ENCODE measurements at regions not wholly inside any gene's neighbourhood (a gene's known extent, or its start where the extent isn't known, plus 50 kb on each side); places are given as distances from the start of the nearest gene placed in this dataset.
"Not testable (repeated sequence)": the region's sequence is repeated elsewhere in the genome, so short reads cannot be mapped to it uniquely, and the experiment has no call there.

DNA sequence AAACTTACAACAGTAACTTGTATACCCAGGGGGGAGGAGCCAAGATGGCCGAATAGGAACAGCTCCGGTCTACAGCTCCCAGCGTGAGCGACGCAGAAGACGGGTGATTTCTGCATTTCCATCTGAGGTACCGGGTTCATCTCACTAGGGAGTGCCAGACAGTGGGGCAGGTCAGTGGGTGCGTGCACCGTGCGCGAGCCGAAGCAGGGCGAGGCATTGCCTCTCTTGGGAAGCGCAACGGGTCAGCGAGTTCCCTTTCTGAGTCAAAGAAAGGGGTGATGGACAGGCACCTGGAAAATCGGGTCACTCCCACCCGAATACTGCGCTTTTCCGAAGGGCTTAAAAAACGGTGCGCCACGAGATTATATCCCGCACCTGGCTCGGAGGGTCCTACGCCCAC is 278.8 kb downstream of the FAM47B start:
- not testable (repeated sequence) for DNase-seq

DNA sequence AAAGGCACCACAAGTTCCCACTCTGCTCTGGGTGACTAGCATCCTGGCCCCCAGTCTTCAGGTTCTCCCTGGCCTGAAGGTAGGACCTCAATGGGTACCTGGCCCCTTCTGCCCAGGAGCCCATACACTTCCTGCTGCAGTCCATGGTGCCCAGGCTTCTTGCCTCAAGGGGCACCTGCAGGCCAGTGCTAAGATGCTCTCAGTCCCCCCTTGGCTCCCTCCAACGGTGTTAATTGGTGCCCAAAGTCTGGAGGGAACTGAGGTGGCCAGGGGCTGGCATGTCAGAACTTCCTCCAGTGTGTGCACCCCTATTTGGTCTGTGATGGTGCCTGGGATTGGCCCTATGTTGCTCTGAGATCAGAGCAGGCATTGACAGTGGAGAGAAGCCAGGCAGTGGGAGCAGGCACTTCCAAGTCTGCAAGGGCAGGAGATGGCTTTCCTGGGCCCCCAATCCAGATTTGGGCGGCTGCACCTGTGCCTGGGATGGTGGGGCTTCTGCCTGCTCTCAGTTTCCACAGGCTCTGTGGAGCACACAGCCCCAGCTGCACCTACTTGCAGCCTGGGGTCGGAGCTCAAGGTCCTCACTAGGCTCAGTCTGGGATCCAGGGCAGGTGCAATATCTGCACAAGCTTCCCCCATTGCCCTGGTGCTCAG is 301.6 kb downstream of the FAM47B start:
- no peak for DNase-seq

DNA sequence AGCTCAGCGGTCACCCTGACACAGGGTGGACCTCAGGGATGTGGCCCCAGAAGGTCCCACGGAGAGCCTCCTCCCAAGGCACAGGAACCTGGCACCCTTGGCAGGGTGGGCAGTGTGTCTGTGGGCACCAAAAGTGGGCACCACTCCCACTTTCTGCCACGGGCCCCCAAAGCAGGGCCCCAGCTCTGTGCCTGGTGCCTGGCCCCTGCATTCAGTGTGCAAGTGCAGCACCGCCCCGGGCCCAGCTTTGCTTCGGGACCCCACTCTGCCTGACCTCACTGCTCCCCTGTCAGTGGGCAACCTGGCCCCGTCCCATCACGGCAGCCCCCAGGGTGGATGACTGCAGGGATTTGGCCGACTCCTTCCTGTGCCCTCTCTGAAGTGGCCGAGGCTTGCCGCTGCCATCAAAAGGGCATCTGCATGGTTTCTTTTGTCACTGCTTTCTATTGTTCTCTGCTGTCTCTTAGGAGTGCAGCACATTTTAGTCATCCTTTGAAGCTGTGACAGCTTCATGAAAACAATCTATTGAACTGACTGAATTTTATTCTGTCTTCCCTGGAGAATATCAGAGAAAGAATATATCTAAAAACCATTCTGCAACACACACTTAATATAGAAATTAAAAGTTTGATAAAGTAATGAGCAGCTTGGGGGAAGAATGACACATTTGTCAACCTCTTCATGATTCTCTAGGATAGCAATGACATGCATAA is 302.4 kb downstream of the FAM47B start:
- DNase-seq = no peak

DNA sequence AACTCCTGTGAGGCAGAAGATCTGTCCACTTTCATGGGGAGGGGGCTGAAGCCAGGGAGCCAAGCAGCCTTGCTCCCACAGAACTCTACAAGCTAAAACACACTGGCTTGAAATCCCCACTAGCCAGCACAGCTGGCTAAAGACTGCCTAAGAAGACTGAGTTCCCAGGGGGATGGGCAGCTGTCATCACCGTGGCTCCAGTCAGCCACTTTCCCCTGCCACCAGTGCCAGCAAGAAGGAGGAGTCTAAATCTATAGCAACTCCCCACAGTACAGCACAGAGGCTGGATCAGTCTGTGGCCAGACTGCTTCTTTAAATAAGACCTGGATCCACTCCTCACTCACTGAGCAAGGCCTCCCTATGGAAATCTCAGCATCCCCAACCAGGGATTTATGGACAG is 308.6 kb downstream of the FAM47B start:
- DNase-seq = no peak

DNA sequence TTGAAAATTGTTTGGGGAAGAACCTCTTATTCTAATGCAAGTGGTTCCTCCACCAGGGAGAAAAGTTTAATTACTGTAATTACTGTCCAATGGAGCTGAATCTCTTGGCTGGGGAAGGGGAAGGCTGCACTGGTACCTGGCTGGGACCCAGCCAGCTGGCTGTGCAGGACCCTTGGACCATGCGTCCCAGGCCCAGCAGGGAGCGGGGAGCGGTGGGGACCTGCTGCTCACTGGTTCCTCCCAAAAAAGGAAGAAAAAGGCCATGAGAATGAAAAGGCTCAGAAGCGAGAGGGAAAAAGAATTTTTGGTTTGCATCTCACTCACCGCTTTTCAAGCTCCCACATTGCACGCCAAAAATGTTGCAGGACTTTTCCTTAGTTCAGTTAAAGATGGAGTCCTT is 333.5 kb downstream of the FAM47B start:
- DNase-seq = no peak

DNA sequence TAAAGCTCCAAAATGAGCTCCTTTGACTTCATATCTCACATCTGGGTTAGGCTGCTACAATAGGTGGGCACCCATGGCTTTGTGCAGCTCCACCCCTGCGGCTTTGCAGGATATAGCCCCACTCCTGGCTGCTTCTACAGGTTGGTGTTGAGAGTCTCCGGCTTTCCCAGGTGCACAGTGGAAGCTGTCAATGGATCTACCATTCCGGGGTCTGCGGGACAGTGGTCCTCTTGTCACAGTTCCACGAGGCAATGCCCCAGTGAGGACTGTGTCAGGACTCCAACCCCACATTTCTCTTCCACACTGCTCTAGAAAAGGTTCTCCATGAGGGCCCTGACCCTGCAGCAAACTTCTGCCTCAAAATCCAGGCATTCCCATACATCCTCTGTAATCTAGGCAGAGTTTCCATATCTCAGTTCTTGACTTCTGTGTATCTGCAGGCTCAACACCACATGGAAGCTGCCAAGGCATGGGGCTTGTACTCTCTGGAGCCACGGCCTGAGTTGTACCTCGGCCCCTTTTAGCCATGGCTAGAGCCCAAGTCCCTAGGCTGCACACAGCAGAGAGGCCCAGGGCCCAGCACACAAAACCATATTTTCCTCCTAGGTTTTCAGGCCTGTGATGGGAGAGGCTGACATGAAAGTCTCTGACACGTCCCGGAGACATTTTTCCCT is 342.8 kb downstream of the FAM47B start:
- no peak for DNase-seq

DNA sequence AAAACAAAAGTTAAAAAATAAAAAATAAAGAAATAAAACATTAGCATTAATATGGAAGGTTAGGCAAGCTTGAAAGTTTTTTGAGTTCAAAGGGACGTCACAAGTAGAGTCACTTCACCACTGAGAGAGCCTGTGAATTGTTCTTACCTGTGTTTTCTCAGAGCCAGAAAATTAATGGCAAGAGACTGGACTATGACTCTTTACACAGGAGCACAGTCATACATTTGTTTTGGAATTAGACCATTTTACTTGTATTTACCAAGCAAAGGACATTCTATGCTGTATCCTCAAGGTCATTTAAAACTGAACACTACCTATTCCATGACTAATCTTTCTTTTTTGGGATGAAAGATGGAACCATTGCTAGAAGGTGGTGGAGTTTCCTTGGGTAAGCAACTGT is 346.1 kb downstream of the FAM47B start:
- DNase-seq = no peak

DNA sequence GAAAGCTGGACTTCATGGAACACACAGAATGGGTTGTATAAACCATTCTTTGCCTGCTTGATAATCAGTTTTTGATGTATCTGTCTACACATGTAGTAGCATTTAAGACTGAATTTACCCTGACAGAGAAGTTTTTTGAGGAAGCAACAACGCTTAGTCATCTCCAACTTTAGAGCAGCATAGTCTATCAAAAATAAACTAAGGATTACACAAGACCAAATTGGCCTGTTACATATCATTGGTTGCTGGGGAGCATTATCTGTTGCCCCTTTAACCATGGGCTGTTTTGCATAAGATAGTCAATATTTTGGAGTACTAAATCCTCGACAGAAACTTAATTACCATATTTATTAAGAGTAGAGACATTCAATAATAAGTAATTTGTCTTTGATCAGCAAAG is 347.4 kb downstream of the FAM47B start:
- DNase-seq = no peak

DNA sequence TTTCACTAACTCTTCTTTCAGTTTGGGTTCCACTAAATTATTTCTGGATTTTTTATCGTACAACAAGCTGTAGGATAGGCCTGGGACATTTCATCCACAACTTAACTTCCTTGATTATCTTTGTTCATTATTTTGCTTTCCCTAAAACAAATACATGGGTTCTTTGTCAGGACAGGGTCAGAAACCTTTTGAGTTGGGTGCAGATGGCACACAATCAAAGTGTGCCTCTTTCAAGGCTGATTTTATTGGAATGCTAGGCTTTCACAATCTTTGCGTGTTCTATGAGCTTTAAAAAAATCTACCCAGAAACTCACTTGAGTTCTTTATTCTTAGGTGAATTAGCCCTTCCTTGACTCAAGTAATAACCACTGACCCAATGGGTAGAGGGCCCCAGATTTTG is 348.4 kb downstream of the FAM47B start:
- no peak for DNase-seq

DNA sequence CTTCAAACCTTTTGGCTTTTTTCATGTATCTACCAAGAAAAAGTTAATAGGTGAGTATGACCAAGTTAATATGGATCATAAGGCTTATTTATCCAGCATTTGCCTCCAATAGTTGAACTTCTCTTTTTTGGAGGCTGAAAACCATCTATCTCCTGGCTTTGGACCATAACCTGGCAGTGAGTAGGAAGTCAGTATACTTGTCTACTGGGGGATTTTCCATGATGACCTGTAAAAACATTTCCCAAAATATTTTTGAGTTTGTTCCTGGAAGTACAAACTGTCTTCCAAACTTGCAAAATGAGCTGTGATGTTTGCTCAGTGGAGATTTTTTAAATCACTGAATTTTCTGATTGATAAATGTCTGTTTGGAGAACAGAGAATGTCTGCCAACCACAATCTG is 349.9 kb downstream of the FAM47B start:
- DNase-seq = no peak

DNA sequence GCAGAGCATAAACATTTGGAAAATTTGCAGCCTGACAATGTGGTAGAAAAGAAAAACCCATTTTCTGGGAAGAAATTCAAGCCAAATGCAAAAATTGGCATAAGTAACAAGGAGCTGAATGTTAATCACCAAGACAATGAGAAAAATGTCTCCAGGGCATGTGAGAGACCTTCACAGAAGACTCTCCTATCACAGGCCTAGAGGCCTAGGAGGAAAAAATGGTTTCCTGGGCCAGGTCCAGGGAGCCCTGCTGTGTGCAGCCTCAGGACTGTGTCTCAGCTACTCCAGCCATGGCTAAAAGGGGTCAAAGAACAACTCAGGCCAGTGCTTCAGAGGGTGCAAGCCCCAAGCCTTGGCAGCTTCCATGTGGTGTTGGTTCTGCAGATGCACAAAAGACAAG is 362.4 kb downstream of the FAM47B start:
- not testable (repeated sequence) for DNase-seq

DNA sequence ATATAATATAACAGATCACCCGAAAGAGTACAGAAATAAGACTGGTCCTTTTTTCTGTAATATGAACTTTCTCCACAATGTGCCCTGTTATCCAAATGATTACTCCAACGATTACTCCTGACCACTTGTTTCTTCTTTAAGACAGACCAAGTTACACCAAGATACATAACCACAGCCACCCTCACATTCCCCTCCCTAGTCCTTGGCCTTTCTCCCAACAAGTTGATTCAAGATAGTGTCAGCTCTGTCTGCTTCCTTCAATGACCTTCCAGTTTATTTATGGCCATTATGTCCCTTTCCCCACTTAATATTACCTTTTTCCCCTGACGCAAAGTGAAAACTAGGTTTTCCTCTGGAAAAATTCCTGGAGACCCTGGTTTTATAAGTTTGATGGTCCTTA is 397.2 kb downstream of the FAM47B start:
- no peak for DNase-seq

DNA sequence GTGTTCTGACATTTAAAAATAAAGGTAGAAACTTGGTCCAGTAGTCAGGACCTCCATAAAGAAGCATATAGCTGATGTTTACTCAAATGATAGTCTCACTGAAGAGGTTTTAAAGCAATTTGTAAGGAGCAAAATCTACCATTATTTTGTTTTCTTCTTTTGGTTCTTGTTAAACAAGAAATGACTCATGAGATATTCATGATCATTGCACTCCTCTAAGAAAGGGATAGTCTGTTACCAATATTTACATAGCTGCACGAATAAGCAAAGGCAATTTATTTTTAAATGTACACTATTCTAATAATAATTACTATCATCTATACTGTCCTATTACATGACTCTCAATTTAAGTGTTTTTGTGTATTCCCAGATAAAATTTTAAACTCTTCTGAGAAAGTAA is 397.9 kb downstream of the FAM47B start:
- DNase-seq = no peak

DNA sequence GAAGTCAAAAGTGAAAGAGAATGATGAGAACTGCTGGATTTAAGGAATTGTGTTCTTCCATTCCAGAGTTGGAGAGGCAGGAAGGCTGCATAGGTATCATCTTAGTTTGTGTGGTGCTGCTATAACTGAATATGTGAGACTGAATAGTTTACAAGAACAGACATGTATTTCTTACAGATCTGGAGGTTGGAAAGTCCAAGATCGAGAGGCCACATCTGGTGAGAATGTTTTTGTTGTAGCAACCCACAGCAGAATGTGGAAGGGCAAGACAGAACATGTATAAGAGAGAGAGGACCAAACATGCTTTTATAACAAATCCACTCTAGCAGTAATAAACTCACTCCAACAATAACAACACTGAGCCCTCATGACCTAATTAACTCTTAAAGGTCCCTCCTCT is 408.6 kb downstream of the FAM47B start:
- DNase-seq = no peak

DNA sequence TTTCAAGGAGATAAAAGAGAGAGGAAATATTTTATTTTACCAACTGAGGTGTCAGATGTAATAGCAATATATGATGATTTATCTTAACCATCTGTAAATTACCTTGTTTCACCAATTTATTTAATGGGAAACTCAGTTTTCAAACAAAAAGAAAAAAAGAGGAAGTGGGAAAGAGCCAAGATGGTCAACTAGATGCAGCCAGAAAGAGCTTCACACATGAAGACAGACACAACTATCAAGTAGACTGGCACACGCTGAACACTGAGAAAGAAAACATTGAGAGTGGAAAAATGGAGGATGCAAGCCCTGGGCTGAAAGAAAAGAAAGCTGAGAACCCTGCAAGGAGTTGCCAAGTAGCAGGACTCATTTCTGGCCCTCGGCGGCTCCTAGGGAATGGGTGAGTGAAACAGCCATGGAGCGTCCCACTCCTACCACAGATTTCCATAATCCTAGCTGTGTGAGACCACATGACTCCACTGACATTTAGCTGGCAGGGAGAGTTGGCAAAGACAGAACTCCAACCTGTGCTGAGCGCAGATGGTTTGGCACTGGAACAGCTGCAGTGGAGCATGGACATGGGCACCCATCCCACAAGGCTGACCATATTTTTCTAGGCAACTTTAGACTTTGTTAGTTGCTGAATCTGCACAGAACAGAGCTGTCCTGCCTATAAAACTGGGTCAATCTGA is 409.3 kb downstream of the FAM47B start:
- DNase-seq = no peak

DNA sequence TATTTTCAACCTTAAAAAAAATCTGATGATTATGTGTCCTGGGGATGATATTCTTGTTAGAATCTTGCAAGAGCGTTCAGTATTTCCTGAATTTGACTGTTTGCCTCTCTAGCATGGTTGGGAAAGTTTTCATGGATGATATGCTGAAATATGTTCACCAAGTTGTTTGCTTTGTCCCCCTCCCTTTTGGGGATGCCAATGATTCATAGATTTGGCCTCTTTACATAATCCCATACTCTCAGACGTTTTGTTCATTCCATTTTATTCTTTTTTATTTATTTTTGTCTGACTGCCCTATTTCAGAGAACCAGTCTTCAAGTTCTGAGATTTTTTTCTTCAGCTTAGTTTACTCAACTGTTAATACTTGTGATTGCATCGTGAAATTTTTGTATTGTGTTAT is 415.1 kb downstream of the FAM47B start:
- DNase-seq = no peak

DNA sequence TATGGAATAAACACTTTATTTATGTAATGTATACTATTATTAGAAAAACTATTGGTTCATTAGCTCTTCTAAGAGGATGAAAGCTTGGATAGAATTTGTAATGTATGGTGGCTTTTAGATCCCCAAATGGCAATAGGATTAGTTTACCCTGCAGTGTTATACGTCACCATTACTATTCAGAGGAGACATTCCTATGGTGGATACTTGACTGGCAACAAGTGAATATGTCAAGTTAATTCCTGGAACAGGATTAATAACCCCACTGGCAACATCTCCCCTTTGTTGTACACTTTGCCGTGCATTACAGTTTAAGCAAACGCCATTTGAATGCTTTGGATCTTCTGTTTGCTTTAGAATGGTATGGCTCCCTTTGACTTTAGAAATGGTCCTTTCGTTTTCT is 420.3 kb downstream of the FAM47B start:
- DNase-seq = no peak

DNA sequence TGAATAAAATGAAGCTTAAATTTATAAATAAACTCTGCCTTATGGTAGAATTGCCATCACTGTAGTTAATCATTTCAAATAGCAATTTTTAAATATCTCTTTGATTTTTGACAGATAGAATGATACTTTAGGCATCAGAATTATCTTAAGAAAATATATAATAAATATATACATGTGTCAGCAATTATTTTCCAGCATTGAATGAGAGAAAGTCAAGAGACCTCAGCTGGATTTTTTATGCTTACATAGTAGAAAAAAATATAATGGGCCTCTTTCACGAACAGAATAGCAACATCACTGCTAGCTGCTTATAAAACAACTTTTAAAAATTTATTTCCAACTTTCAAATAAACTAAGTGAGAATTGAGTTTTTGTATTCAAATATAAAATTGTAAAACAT is 424.0 kb upstream of the MAGEB16 start:
- DNase-seq = no peak

DNA sequence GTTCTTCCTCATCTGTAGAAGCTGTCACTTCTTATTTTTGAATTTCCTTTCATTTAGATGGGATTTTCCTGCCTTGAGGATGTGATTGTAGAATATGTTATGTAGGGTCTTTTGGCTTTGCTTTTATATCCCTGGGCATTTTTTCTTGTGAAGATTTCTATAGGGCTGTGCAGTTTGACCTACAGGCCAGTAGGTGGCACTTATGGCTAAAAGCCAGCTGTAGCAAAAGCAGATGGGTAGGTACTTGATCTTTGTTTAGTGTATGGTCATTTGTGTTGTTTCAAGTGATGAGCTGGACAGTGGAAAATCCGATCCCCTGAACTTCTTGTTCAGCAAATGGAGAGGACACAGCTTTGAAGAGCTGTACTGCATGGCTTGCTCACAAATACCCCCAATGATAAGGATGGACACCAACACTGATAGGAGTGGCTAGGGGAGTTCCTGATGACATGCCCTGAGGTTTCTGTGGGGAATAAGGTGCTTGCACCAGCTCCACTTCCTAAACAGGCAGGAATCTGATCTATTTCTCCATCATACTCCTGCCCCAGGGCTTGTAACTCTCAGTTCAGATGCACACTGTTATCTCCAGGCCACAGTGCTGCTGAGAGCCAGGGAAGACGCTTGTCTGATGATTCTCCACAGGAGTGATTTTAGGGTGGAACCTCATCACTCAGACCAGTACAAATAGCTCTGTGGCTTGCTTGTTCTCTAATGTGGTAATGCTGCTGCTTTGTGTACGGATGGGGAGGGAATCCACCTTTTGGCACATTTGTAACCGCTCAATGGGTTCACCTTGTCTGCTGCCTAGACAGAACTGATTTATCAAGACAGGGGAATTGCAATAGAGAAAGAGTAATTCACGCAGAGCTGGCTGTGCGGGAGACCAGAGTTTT is 417.1 kb upstream of the MAGEB16 start:
- DNase-seq = peak; percentile 34

DNA sequence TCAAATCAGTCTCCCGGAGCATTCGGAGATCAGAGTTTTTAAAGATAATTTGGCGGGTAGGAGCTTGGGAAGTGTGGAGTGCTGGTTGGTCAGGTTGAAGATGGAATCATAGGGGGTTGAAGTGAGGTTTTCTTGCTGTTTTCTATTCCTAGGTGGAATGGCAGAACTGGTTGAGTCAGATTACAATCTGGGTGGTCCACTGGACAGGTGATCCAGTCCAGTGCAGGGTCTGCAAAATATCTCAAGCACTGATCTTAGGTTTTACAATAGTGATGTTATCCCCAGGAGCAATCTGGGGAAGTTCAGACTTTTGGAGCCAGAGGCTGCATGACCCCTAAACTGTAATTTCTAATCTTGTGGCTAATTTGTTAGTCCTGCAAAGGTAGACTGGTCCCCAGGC is 416.4 kb upstream of the MAGEB16 start:
- not testable (repeated sequence) for DNase-seq

DNA sequence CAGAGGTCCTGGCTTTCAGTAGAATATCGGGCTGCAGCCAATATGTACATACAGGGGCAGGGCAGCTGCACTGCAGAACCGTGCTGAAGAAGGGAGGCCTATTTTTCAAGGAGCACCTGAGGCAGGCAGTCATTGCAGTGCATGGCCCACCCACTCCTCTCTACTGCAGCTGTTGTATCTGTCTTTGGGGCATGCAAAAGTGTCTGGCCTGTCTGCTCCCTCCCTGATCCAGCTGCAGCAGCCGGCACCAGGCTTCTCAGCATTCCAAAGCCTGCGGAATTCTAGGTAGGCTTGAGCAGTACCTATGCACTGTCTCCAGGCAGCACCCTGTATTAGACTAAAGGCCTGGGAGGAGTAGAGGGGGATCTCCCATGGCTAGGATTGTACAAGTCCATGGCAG is 415.2 kb upstream of the MAGEB16 start:
- DNase-seq = no peak

DNA sequence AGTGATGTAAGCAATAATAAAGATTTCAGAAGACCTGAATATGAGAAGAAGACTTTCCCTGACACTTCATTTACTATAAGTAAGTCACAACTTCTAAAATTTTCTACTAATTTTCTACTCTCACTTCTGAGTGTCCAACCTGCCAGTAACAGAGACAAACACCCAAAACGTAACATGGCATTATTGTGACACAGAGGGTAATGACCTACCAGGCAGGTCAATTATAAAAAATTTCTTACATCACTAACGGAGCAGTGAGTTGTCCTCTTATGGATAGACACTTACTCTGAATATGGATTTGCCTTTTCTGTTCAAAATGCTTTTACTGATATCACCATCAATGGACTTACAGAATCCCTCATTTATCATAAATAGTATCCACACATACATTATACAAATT is 405.9 kb upstream of the MAGEB16 start:
- DNase-seq = no peak

DNA sequence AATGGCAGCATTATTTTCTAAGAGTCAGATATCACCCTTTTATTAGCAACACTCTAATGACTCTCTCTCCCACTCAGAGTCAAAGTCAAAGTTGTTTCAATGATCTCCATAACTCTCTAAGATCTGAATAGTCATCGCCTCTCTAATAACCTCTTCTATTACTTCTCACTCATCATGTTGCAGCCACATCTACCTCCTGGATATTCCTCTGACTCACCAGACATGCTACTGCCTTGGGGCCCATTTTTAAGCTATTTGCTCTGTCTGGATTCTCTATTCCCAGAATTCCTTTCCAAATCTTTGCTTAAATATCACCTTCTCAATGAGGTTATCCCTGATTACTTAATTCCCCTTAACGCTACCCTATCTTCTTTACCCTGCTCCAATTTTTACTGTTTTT is 391.8 kb upstream of the MAGEB16 start:
- no peak for DNase-seq

All from NCI-H524 treated with DMSO at 0.1 percent for 48 hours (cell line).